ENCODE measurements at regions not wholly inside any gene's neighbourhood (a gene's known extent, or its start where the extent isn't known, plus 50 kb on each side); places are given as distances from the start of the nearest gene placed in this dataset.

DNA sequence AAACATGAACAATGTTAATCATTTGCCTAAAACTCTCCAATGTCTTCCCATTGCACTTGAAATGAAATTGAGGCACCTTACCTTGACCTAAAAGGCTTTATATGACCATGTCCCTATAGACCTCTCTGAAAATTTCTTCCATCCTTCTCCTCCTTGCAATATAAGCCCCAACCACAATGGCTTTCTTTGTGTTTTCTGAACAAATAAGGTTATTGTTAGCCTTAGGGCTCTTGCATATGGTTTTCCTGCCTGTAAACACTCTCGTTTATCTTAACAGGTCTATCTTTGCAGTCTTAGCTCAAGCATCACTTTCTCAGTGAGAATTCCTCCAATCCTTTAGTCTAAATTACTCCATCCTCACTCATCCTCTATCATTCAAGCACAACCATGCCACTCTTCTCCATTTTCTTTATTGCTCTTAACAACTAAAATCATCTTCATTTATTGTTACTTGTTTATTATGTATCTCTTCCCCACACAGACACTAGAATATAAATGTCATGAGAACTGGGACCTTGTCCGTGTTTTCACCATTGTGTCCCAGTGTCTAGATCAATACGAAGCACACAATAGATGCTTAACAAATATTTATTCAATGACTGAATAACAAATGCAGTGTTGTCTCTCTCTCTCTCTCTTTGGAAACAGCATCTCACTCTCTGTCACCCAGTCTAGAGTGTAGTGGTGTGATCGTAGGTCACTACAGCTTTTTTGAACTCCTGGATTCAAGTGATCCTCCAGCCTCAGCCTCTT is 129.3 kb downstream of the RDH14 start:
- Histone ChIP-seq H3K27ac (no peak overlapping the region), H3K36me3 (no peaks in the 10 kb centered on the region), H3K4me3 (no peak overlapping the region), H3K4me1 (replicated peaks) (no peaks in the 10 kb centered on the region), H3K27me3 (replicated peaks; ENCODE audit: insufficient read depth) (no peaks in the 10 kb centered on the region), H3K9me3 (no peaks in the 10 kb centered on the region)
- TF ChIP-seq POLR2A (IDR thresholded peaks at IDR 0.05): no peak
- TF ChIP-seq, protein P1, sequence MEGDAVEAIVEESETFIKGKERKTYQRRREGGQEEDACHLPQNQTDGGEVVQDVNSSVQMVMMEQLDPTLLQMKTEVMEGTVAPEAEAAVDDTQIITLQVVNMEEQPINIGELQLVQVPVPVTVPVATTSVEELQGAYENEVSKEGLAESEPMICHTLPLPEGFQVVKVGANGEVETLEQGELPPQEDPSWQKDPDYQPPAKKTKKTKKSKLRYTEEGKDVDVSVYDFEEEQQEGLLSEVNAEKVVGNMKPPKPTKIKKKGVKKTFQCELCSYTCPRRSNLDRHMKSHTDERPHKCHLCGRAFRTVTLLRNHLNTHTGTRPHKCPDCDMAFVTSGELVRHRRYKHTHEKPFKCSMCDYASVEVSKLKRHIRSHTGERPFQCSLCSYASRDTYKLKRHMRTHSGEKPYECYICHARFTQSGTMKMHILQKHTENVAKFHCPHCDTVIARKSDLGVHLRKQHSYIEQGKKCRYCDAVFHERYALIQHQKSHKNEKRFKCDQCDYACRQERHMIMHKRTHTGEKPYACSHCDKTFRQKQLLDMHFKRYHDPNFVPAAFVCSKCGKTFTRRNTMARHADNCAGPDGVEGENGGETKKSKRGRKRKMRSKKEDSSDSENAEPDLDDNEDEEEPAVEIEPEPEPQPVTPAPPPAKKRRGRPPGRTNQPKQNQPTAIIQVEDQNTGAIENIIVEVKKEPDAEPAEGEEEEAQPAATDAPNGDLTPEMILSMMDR (IDR thresholded peaks at IDR 0.05): no peak
- TF ChIP-seq POLR2AphosphoS5 (IDR thresholded peaks at IDR 0.05): no peak
- intact Hi-C loops (cut with DNase I): loop anchor here (5.0 to 10.0 kb wide), 4 partner anchors 311 to 1434 kb away; no protein-coding TSS in a partner anchor
- DNase-seq (ENCODE audit: low spot score): no peak
- WGBS: 60% methylated on average over 4 of the region's 4 CpGs

DNA sequence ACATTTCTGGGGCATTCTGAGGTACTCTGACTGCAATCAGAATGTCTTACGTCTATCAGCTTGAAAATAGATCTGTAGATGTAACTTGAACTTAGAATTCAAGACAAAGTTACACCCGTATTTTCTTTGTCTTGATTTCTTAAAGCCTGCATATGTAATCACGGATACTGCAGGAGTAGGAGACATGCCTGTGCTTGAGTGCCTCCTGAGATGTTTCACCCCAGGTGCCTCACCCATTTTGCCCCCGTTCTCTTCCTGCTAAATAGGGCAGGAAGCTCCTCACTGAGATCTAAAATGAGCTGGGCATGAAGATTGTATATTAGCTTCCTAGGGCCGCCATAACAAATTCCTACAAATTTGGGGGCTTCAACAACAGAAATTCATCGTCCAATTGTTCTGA is 131.9 kb downstream of the RDH14 start:
- Histone ChIP-seq H3K27ac (no peak overlapping the region), H3K4me3 (no peak overlapping the region), H3K4me1 (replicated peaks) (no peaks in the 10 kb centered on the region), H3K9me3 (no peaks in the 10 kb centered on the region), H3K36me3 (no peaks in the 10 kb centered on the region), H3K27me3 (replicated peaks; ENCODE audit: insufficient read depth) (no peaks in the 10 kb centered on the region)
- WGBS: 81% methylated on average over 6 of the region's 6 CpGs
- intact Hi-C loops (cut with DNase I): no loop called here
- DNase-seq (ENCODE audit: low spot score): no peak
- TF ChIP-seq POLR2AphosphoS5 (IDR thresholded peaks at IDR 0.05): no peak
- TF ChIP-seq POLR2A (IDR thresholded peaks at IDR 0.05): no peak
- TF ChIP-seq, protein P1 (IDR thresholded peaks at IDR 0.05): no peak

DNA sequence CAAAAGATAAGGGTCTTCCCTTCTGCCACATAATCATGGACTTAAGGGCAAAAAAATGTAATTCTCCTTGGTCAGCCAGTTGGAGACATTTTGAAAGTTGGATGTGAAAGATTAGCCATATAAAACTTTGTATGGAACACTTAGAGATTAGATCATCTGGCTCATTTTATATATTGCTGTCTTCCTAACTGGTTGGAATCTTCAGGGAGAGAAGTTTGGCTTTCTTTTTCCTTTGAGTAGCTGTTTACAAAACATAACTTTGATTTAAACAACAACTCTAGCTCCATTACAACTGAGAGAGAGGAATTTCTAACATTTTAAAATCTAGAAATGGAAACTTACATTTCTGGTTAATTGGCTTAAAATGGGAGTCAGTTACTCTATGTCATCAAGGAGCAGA is 132.7 kb downstream of the RDH14 start:
- Histone ChIP-seq H3K4me3 (no peak overlapping the region), H3K9me3 (no peaks in the 10 kb centered on the region), H3K4me1 (replicated peaks) (no peaks in the 10 kb centered on the region), H3K27ac (no peak overlapping the region), H3K36me3 (no peaks in the 10 kb centered on the region), H3K27me3 (replicated peaks; ENCODE audit: insufficient read depth) (no peaks in the 10 kb centered on the region)
- no peak for DNase-seq (ENCODE audit: low spot score)
- TF ChIP-seq POLR2A (IDR thresholded peaks at IDR 0.05) (no peak), POLR2AphosphoS5 (IDR thresholded peaks at IDR 0.05) (no peak)
- TF ChIP-seq, protein P1 (IDR thresholded peaks at IDR 0.05): no peak
- intact Hi-C loops (cut with DNase I): no loop called here

DNA sequence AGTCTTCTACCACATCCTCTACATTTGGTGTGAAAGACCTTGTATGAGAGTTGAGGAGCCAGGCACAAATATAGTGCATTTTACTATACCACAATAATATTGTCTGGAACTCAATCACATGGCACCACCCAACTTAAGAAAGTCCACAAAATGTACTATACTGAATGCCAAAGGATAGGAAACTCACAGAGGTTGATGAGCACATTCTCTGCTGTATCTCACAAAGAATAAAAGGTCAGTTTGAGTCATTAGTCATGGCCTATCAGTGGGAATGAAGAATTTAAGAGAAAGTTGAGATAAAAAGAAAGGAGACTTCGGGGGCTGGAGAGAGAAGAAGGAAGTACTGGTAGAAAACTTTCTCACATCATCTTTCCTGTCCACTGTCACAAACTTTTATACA is 134.3 kb downstream of the RDH14 start:
- no peaks in the 10 kb centered on the region for H3K4me1 ChIP-seq (replicated peaks)
- H3K4me3 ChIP-seq: no peak overlapping the region
- intact Hi-C loops (cut with DNase I): no loop called here
- DNase-seq (ENCODE audit: low spot score): no peak
- TF ChIP-seq, protein P1 (IDR thresholded peaks at IDR 0.05): no peak
- no peak for TF ChIP-seq POLR2AphosphoS5 (IDR thresholded peaks at IDR 0.05)
- TF ChIP-seq POLR2A (IDR thresholded peaks at IDR 0.05): no peak
- H3K27me3 ChIP-seq (replicated peaks; ENCODE audit: insufficient read depth): no peaks in the 10 kb centered on the region
- H3K27ac ChIP-seq: no peak overlapping the region
- H3K9me3 ChIP-seq: no peaks in the 10 kb centered on the region
- no peaks in the 10 kb centered on the region for H3K36me3 ChIP-seq
- WGBS: 73% methylated on average over 1 of the region's 1 CpG

DNA sequence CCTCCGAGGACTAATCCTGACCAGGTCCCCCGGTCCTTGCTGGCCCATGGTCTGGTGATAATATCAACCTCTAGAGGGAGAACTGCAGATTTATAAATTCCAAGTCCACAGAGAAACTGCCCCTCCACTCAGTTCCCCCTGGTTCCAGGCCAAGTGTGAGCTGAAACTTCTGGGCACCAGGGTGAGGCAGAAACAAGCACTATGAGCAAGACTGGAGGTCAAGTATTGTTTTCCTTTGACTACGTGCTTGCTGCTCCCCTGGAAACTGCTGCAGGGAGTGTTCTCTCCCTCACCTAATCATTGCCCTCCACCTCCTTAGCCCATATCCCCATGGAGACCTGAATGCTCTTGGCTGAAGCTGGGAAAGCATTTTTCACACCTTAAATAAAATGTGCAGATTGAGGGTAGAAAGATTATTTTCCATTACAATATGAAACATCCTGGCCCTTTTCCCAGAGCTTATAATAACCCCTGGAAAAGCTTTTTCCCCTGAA is 135.2 kb downstream of the RDH14 start:
- TF ChIP-seq POLR2AphosphoS5 (IDR thresholded peaks at IDR 0.05) (no peak), POLR2A (IDR thresholded peaks at IDR 0.05) (no peak)
- TF ChIP-seq, protein P1 (IDR thresholded peaks at IDR 0.05): no peak
- Histone ChIP-seq H3K27ac (no peak overlapping the region), H3K27me3 (replicated peaks; ENCODE audit: insufficient read depth) (no peaks in the 10 kb centered on the region), H3K9me3 (no peaks in the 10 kb centered on the region), H3K36me3 (no peaks in the 10 kb centered on the region), H3K4me1 (replicated peaks) (no peaks in the 10 kb centered on the region), H3K4me3 (no peak overlapping the region)
- intact Hi-C loops (cut with DNase I): no loop called here
- WGBS: 79% methylated on average over 3 of the region's 3 CpGs
- DNase-seq (ENCODE audit: low spot score): no peak
